Cardiac muscle cell (in vitro differentiated cells and primary cell): ENCODE measurements at regions not wholly inside any gene's neighbourhood (a gene's known extent, or its start where the extent isn't known, plus 50 kb on each side); places are given as distances from the start of the nearest gene placed in this dataset.

Experiments
- DNase-seq, 2 donors: peaks; one replicate each; pipeline versions ENCODE4 v3.0.0 to v3.0.0-alpha.2; 2010 to 2017; ENCODE audit warnings: low read depth in 1 of 2, low spot score in 1 of 2
- H3K27ac ChIP-seq: fragments of 200-600 bp; sonication (generic); 2 replicates; pipeline ENCODE4 v1.5.1; 2016
- H3K27me3 ChIP-seq: fragments of 200-600 bp; sonication (generic); 2 replicates; pipeline ENCODE4 v1.6.0; 2016; ENCODE audit warnings: control low read depth
- H3K36me3 ChIP-seq: fragments of 200-600 bp; sonication (generic); 2 replicates; pipeline ENCODE4 v1.5.1; 2016; ENCODE audit warnings: control low read depth
- H3K4me1 ChIP-seq: fragments of 200-600 bp; sonication (generic); 2 replicates; pipeline ENCODE4 v1.8.1; 2017; ENCODE audit warnings: low read depth, mild to moderate bottlenecking, mixed run types
- H3K4me3 ChIP-seq: fragments of 200-600 bp; sonication (generic); 2 replicates; pipeline ENCODE4 v1.5.1; 2016; ENCODE audit warnings: mild to moderate bottlenecking
- H3K9me3 ChIP-seq: fragments of 200-600 bp; sonication (generic); 2 replicates; pipeline ENCODE4 v1.5.1; 2017; ENCODE audit warnings: low read depth, mild to moderate bottlenecking, control low read depth
- CTCF ChIP-seq: IDR thresholded peaks from 2 replicates; pipeline ENCODE4 v1.5.1; 2012; ENCODE audit warnings: low read depth, mild to moderate bottlenecking, low read length

DNA sequence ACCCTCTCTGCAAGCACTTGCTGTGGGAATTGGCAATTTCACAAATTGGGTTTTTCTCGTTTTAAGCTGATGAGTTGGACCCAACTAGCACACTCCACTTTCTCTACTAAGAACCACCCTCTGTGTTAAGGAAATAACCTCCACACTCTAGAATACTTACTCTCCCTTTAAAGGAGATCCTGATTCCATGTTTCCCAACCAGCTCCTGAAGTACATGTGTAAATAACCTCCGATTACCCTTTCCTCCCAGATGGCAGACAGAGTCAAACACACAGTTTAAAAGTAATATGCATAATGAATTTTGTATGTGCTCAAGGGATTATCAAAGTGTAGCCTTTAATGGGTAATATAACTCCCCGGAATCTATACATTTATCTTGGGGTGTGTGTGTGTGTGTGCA, 171.3 kb upstream of the OSR1 start:
- Histone ChIP-seq H3K4me1 (no peaks in the 10 kb centered on the region), H3K4me3 (no peak overlapping the region), H3K27ac (no peak overlapping the region), H3K9me3 (no peaks in the 10 kb centered on the region), H3K36me3 (no peaks in the 10 kb centered on the region), H3K27me3 (no peaks in the 10 kb centered on the region)
- DNase-seq: no peak
- no peak for TF ChIP-seq CTCF

- no peaks in the 10 kb centered on the region for H3K9me3 ChIP-seq
- DNase-seq: no peak
- no peak overlapping the region for H3K27ac ChIP-seq
- no peaks in the 10 kb centered on the region for H3K4me1 ChIP-seq
- no peak overlapping the region for H3K4me3 ChIP-seq
- no peaks in the 10 kb centered on the region for H3K27me3 ChIP-seq
- H3K36me3 ChIP-seq: no peaks in the 10 kb centered on the region
- TF ChIP-seq CTCF: no peak
Observed at GRCh38 chr2:19527771-19528170, 169.3 kb upstream of the OSR1 start.

- TF ChIP-seq CTCF: no peak
Observed at GRCh38 chr2:19525313-19525712, 166.9 kb upstream of the OSR1 start.

GRCh38 chr2:19519045-19519444, 160.6 kb upstream of the OSR1 start:
- Histone ChIP-seq H3K27me3 (no peaks in the 10 kb centered on the region), H3K4me3 (no peak overlapping the region), H3K27ac (no peak overlapping the region), H3K36me3 (no peaks in the 10 kb centered on the region), H3K4me1 (no peaks in the 10 kb centered on the region), H3K9me3 (no peaks in the 10 kb centered on the region)
- DNase-seq: no peak
- TF ChIP-seq CTCF: no peak

More at GRCh38 chr2:19525313-19525712, 166.9 kb upstream of the OSR1 start:
- H3K27me3 ChIP-seq: no peaks in the 10 kb centered on the region
- no peaks in the 10 kb centered on the region for H3K9me3 ChIP-seq
- H3K27ac ChIP-seq: no peak overlapping the region
- no peak overlapping the region for H3K4me3 ChIP-seq
- no peak for DNase-seq
- H3K4me1 ChIP-seq: no peaks in the 10 kb centered on the region
- no peaks in the 10 kb centered on the region for H3K36me3 ChIP-seq

DNA sequence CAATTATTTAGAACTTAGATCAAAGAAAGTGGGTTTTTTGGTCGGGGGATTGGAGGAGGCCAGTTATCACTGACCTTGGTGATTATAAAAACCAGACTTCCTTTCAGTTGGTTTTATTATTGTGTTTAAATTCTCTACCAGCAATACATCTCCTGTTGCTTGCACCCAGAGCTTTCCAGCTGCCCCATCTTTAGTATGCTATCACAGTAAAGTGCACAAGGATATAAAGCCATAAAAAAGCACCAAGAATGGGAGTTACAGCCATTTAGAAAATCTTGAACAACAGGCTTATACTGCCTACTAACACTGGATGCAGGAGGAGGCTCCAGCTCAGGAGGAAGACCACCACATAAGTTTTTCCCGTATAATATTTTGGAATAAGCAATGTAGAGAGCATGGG, 148.7 kb upstream of the OSR1 start:
- H3K27me3 ChIP-seq: peaks cover 4% of the 10 kb centered on the region
- no peak overlapping the region for H3K27ac ChIP-seq
- no peaks in the 10 kb centered on the region for H3K9me3 ChIP-seq
- no peak for DNase-seq
- H3K4me3 ChIP-seq: no peak overlapping the region
- H3K36me3 ChIP-seq: no peaks in the 10 kb centered on the region
- TF ChIP-seq CTCF: no peak
- no peaks in the 10 kb centered on the region for H3K4me1 ChIP-seq
